B cell (primary cell): ENCODE measurements at regions not wholly inside any gene's neighbourhood (a gene's known extent, or its start where the extent isn't known, plus 50 kb on each side); places are given as distances from the start of the nearest gene placed in this dataset.

Experiments used
- ATAC-seq: fragments of 200-7000 bp; cut with Tn5 transposase; one replicate; pipeline ENCODE4 v1.10.0; 2021; ENCODE audit warnings: low read depth, mild to moderate bottlenecking, moderate number of reproducible peaks, moderate library complexity
- CTCF ChIA-PET: fragments of 350-600 bp; sonication (Branson Sonifier 250); formaldehyde crosslinking; loops from one replicate; lab custom pipeline; 2021; ENCODE audit warnings: antibody characterized with exemption, inconsistent platforms; lab: Charles Lee
- POLR2A ChIA-PET: fragments of 350-600 bp; sonication (Branson Sonifier 250); formaldehyde crosslinking; loops from one replicate; lab custom pipeline; 2021; ENCODE audit warnings: antibody characterized with exemption; lab: Charles Lee
- DNase-seq: peaks from one replicate; pipeline ENCODE4 v3.0.0; 2013
- H2AFZ ChIP-seq: 2 replicates; pipeline ENCODE4 v1.6.1; 2012; ENCODE audit warnings: mild to moderate bottlenecking, low read depth, low read length; ENCODE audit not compliant: insufficient read depth, poor library complexity, severe bottlenecking
- H3K27ac ChIP-seq, 2 donors: 1 replicate in 1 of 2; 2 replicates in 1 of 2; pipeline ENCODE4 v1.5.1; 2012 to 2013; ENCODE audit warnings: low read length in 2 of 2, mild to moderate bottlenecking in 2 of 2, moderate library complexity in 1 of 2
- H3K27me3 ChIP-seq, 4 experiments: fragments of 200-600 bp in 1 of 4; sonication (generic) in 1 of 4; replicated peaks in 1 of 4; 1 replicate in 2 of 4; 2 replicates in 2 of 4; pipeline versions ENCODE4 v1.6.1 to v1.7.0; 2013 to 2016; ENCODE audit warnings: low read length in 3 of 4, mild to moderate bottlenecking in 2 of 4, mixed read lengths in 1 of 4, moderate library complexity in 1 of 4; ENCODE audit not compliant: insufficient read depth in 4 of 4, control insufficient read depth in 3 of 4; ENCODE audit errors: control extremely low read depth in 1 of 4
- H3K36me3 ChIP-seq, 2 experiments: replicated peaks in 1 of 2; 1 replicate in 1 of 2; 2 replicates in 1 of 2; pipeline versions ENCODE4 v1.6.1 to v1.7.1; 2013; ENCODE audit warnings: low read length in 1 of 2; ENCODE audit not compliant: insufficient read depth in 2 of 2, control insufficient read depth in 1 of 2; ENCODE audit errors: control extremely low read depth in 1 of 2, extremely low read depth in 1 of 2
- H3K4me1 ChIP-seq, 2 donors: fragments of 200-600 bp in 1 of 2; sonication (generic) in 1 of 2; 1 replicate in 1 of 2; 2 replicates in 1 of 2; pipeline versions ENCODE4 v1.5.1 to v1.6.1; 2013 to 2017; ENCODE audit warnings: low read length in 2 of 2; ENCODE audit not compliant: control insufficient read depth in 2 of 2, insufficient read depth in 2 of 2
- H3K4me2 ChIP-seq: replicated peaks from 2 replicates; pipeline ENCODE3; 2012; ENCODE audit warnings: mild to moderate bottlenecking, low read depth, low read length; ENCODE audit not compliant: poor library complexity, severe bottlenecking
- H3K4me3 ChIP-seq, 5 experiments: fragments of 200-600 bp in 1 of 5; sonication (generic) in 1 of 5; 1 replicate in 3 of 5; 2 replicates in 2 of 5; pipeline versions ENCODE4 v1.5.1 to v1.7.0; 2011 to 2016; ENCODE audit warnings: low read length in 4 of 5, mild to moderate bottlenecking in 4 of 5, low read depth in 2 of 5, control low read depth in 1 of 5, moderate library complexity in 1 of 5; ENCODE audit not compliant: insufficient read depth in 1 of 5; ENCODE audit errors: control extremely low read depth in 1 of 5, extremely low read depth in 1 of 5
- H3K79me2 ChIP-seq: fragments of 200-600 bp; sonication (generic); one replicate; pipeline ENCODE4 v1.6.0; 2016; ENCODE audit warnings: low read length; ENCODE audit not compliant: control insufficient read depth, insufficient read depth
- H3K9ac ChIP-seq: fragments of 200-600 bp; sonication (generic); 2 replicates; pipeline ENCODE4 v1.6.1; 2017; ENCODE audit warnings: mild to moderate bottlenecking, low read length, moderate library complexity
- H3K9me3 ChIP-seq, 3 donors: one replicate each; pipeline versions ENCODE4 v1.6.1 to v1.7.1; 2013; ENCODE audit warnings: low read length in 2 of 3; ENCODE audit not compliant: control insufficient read depth in 2 of 3, insufficient read depth in 1 of 3; ENCODE audit errors: control extremely low read depth in 1 of 3
- H4K20me1 ChIP-seq: 2 replicates; pipeline ENCODE4 v1.6.0; 2012; ENCODE audit warnings: mild to moderate bottlenecking, low read length; ENCODE audit not compliant: insufficient read depth, control insufficient read depth, poor library complexity, severe bottlenecking
- H3K27ac Mint-ChIP-seq: one replicate; pipeline ENCODE4 v1.8.0; 2021; ENCODE audit warnings: mixed read lengths
- H3K27me3 Mint-ChIP-seq: one replicate; pipeline ENCODE4 v1.8.0; 2021; ENCODE audit warnings: mixed read lengths
- H3K4me1 Mint-ChIP-seq: one replicate; pipeline ENCODE4 v1.8.0; 2021; ENCODE audit warnings: mixed read lengths
- H3K4me3 Mint-ChIP-seq: one replicate; pipeline ENCODE4 v1.8.0; 2021; ENCODE audit warnings: mixed read lengths
- H3K9me3 Mint-ChIP-seq: one replicate; pipeline ENCODE4 v1.8.0; 2022; ENCODE audit warnings: mixed read lengths; ENCODE audit not compliant: insufficient read depth
- EZH2 ChIP-seq: IDR thresholded peaks from 2 replicates; pipeline ENCODE4 v1.6.1; 2012; ENCODE audit warnings: borderline replicate concordance, low read depth, mild to moderate bottlenecking, moderate library complexity, low read length; ENCODE audit not compliant: insufficient read depth, poor library complexity, severe bottlenecking
- WGBS: methylation state at CpG from one replicate; pipeline ENCODE4 v1.1.5; 2013; ENCODE audit warnings: missing lambda C conversion rate; ENCODE audit not compliant: insufficient coverage; 5-methylcytosine and 5-hydroxymethylcytosine counted together
- intact Hi-C: fragments of 100-400 bp; cut with micrococcal nuclease; formaldehyde crosslinking; loops from one replicate; pipeline ENCODE4 v1.10.0; 2022
- TF ChIP-seq, protein P1 (sequence below): fragments of 200-600 bp; IDR thresholded peaks from one replicate; pipeline ENCODE4 v1.8.0; 2022; ENCODE audit warnings: antibody characterized with exemption, mild to moderate bottlenecking

DNA sequence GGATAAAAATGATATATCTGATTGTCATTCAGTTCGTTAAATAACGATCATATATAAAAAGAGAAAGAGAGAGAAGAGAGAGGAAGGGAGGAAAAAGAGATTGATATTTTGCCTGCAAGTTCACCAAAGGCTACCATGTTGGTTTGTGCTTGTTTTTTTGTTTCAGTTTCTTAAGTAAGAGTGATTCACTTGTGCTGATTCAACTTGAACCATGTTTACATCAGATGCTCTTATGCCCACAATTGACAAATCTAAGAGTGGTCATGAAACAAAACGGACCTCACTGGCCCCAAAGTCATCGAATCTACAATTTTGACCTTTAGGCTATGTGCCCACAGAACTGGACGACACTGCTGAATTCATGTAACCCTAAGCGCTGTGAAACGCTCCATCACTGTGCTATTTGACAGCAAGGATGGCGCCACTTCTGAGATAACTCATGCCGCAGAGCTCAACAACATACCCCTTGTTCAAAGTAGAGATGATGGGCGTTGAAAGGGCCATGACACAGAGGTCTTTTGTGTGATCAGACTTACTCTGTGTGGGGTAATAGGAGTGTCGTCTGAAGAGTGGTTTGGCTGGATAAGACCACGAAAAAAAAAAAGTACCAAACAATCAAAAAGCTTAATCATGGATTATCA lies 481.4 kb downstream of the SETD4 start:
- Histone ChIP-seq H3K9ac (no peak overlapping the region), H2AFZ (no peak overlapping the region), H3K27ac (no peak overlapping the region), H3K9me3 (no peaks in the 10 kb centered on the region), H3K36me3 (no peaks in the 10 kb centered on the region), H3K4me3 (no peak overlapping the region), H3K27me3 (peaks cover 0 to 3% (median 0%) of the 10 kb centered on the region in 4 experiments), H3K4me1 (no peaks in the 10 kb centered on the region), H4K20me1 (no peaks in the 10 kb centered on the region), H3K4me2 (no peak overlapping the region), H3K79me2 (no peaks in the 10 kb centered on the region)
- H3K9me3 Mint-ChIP-seq, result no peaks in the 10 kb centered on the region
- no peak for TF ChIP-seq EZH2
- TF ChIP-seq, protein P1, sequence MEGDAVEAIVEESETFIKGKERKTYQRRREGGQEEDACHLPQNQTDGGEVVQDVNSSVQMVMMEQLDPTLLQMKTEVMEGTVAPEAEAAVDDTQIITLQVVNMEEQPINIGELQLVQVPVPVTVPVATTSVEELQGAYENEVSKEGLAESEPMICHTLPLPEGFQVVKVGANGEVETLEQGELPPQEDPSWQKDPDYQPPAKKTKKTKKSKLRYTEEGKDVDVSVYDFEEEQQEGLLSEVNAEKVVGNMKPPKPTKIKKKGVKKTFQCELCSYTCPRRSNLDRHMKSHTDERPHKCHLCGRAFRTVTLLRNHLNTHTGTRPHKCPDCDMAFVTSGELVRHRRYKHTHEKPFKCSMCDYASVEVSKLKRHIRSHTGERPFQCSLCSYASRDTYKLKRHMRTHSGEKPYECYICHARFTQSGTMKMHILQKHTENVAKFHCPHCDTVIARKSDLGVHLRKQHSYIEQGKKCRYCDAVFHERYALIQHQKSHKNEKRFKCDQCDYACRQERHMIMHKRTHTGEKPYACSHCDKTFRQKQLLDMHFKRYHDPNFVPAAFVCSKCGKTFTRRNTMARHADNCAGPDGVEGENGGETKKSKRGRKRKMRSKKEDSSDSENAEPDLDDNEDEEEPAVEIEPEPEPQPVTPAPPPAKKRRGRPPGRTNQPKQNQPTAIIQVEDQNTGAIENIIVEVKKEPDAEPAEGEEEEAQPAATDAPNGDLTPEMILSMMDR, result no peak
- ChIA-PET CTCF (no interaction called here), POLR2A (no interaction called here)
- peaks cover 14% of the 10 kb centered on the region for H3K4me1 Mint-ChIP-seq
- no peak overlapping the region for H3K27ac Mint-ChIP-seq
- H3K27me3 Mint-ChIP-seq, result peaks cover 4% of the 10 kb centered on the region
- DNase-seq (no peak), ATAC-seq (no peak)
- 93% methylated on average over 7 of the region's 12 CpGs for WGBS
- intact Hi-C loops, result no loop called here
- no peak overlapping the region for H3K4me3 Mint-ChIP-seq

DNA sequence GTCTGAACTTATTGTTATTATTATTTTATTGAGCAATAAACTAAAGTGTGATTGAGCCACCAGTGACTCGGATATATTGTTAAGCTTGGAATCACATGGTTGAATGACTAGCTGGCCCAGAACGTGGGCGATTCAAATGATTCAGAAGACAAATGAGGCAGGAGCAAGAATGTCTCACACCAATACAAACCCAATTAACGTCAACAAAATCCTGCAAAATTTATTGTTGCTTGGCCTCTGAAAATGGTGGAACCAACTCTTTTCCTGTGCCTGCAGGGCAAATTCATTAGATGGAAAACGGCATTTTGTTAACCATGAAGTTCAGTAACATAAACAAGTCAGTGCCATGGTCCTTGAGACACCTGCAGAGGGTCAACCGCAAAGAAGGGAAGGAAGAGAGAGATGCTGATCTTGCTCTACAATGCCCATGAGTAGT lies 482.0 kb downstream of the SETD4 start:
- WGBS, result 80% methylated on average over 5 of the region's 6 CpGs
- intact Hi-C loops, result no loop called here

More for the DNA sequence above, 482.0 kb downstream of the SETD4 start:
- no peaks in the 10 kb centered on the region for H3K4me1 ChIP-seq
- no peaks in the 10 kb centered on the region for H3K9me3 ChIP-seq
- H3K9ac ChIP-seq, result no peak overlapping the region
- no peak for ATAC-seq
- no peak overlapping the region for H3K4me3 ChIP-seq
- H3K27ac ChIP-seq, result no peak overlapping the region
- no peaks in the 10 kb centered on the region for H3K79me2 ChIP-seq
- no peaks in the 10 kb centered on the region for H3K36me3 ChIP-seq
- DNase-seq, result no peak
- TF ChIP-seq, protein P1, result no peak
- no peak for TF ChIP-seq EZH2
- H2AFZ ChIP-seq, result no peak overlapping the region
- Mint-ChIP-seq H3K27ac (no peak overlapping the region), H3K4me1 (peaks cover 12% of the 10 kb centered on the region), H3K9me3 (no peaks in the 10 kb centered on the region), H3K4me3 (no peak overlapping the region), H3K27me3 (peaks cover 4% of the 10 kb centered on the region)
- CTCF ChIA-PET, result no interaction called here
- POLR2A ChIA-PET, result no interaction called here
- no peak overlapping the region for H3K4me2 ChIP-seq
- H4K20me1 ChIP-seq, result no peaks in the 10 kb centered on the region
- peaks cover 0 to 3% (median 0%) of the 10 kb centered on the region in 4 experiments for H3K27me3 ChIP-seq
